Immature natural killer cell (primary cell): ENCODE measurements at regions not wholly inside any gene's neighbourhood (a gene's known extent, or its start where the extent isn't known, plus 50 kb on each side); places are given as distances from the start of the nearest gene placed in this dataset.
"Not testable (repeated sequence)": the region's sequence is repeated elsewhere in the genome, so short reads cannot be mapped to it uniquely, and the experiment has no call there.

ENCODE experiments used
- DNase-seq, 3 donors: peaks; one replicate each; pipeline ENCODE4 v3.0.0; 2022; ENCODE audit warnings: mixed read lengths in 1 of 3
- H3K27ac Mint-ChIP-seq, 6 donors: one replicate each; pipeline ENCODE4 v1.8.0; 2020; ENCODE audit warnings: mixed read lengths in 6 of 6, mild to moderate bottlenecking in 5 of 6, inconsistent platforms in 4 of 6, moderate library complexity in 3 of 6
- H3K27me3 Mint-ChIP-seq, 3 donors: one replicate each; pipeline ENCODE4 v1.8.0; 2020 to 2021; ENCODE audit warnings: low read depth in 3 of 3, mild to moderate bottlenecking in 3 of 3, mixed read lengths in 3 of 3, moderate library complexity in 3 of 3, inconsistent platforms in 1 of 3
- H3K36me3 Mint-ChIP-seq, 3 donors: one replicate each; pipeline ENCODE4 v1.8.0; 2020; ENCODE audit warnings: mixed read lengths in 3 of 3, inconsistent platforms in 2 of 3, mild to moderate bottlenecking in 2 of 3
- H3K4me1 Mint-ChIP-seq, 2 donors: one replicate each; pipeline ENCODE4 v1.8.0; 2020; ENCODE audit warnings: inconsistent platforms in 2 of 2, mild to moderate bottlenecking in 2 of 2, mixed read lengths in 2 of 2, moderate library complexity in 1 of 2
- H3K4me3 Mint-ChIP-seq, 5 donors: one replicate each; pipeline ENCODE4 v1.8.0; 2020; ENCODE audit warnings: mild to moderate bottlenecking in 5 of 5, mixed read lengths in 5 of 5, inconsistent platforms in 3 of 5, moderate library complexity in 3 of 5
- H3K9me3 Mint-ChIP-seq, 6 donors: one replicate each; pipeline ENCODE4 v1.8.0; 2020; ENCODE audit warnings: mild to moderate bottlenecking in 6 of 6, mixed read lengths in 6 of 6, inconsistent platforms in 4 of 6, moderate library complexity in 3 of 6

DNA sequence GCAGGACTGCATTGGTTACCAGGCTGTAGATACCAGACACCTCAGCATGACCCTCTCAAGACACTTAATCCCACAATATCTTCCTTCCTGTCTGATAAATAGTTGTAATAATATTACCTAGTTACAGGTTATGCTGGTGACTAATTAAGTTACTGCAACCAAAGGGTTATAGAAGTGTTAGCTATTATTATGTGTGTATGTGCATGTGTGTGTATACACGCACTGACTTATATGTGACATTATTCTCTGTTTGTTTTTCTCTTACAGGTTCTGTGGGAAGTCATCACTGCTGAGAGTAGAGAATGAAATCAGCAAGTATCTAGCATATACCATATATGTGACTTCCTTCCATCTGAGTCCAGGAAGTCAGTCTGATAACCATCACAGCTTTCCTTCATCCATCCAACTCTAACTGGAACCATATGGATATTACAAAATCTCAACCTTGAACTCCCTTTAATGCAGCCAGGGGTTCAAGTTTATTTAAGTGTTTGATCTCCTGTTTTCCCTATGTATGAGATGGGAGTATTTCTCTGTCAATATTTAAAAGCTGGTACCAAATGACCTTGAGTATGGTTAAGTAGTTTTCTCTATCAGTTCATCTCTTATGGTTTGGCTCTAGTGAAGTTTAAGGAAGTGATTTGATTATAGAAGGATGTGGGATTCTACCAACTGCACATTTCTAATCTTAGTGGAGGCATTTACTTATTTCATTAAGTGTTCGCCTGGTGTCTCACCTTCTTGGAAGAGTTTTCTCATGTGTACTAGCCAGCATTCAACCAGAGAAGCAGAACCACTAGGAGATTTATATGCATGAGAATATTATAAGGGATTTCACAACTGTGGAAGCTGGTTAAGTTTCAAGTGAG, 313.2 kb downstream of the HIVEP2 start:
- no peaks in the 10 kb centered on the region for H3K36me3 Mint-ChIP-seq
- no peak for DNase-seq
- H3K9me3 Mint-ChIP-seq: no peaks in the 10 kb centered on the region
- H3K27ac Mint-ChIP-seq: no peak overlapping the region
- H3K4me1 Mint-ChIP-seq: no peaks in the 10 kb centered on the region
- no peaks in the 10 kb centered on the region for H3K27me3 Mint-ChIP-seq
- H3K4me3 Mint-ChIP-seq: no peak overlapping the region

- H3K36me3 Mint-ChIP-seq: no peaks in the 10 kb centered on the region
- DNase-seq: no peak
- no peaks in the 10 kb centered on the region for H3K4me1 Mint-ChIP-seq
- H3K4me3 Mint-ChIP-seq: no peak overlapping the region
- no peaks in the 10 kb centered on the region for H3K9me3 Mint-ChIP-seq
- peaks cover 0 to 2% (median 0%) of the 10 kb centered on the region in 3 donors for H3K27me3 Mint-ChIP-seq
- no peak overlapping the region for H3K27ac Mint-ChIP-seq
Observed at GRCh38 chr6:142633317-142633716, 311.7 kb downstream of the HIVEP2 start.

- H3K27me3 Mint-ChIP-seq: peaks cover 0 to 2% (median 2%) of the 10 kb centered on the region in 3 donors
- DNase-seq: no peak
- H3K27ac Mint-ChIP-seq: no peak overlapping the region
- H3K9me3 Mint-ChIP-seq: no peaks in the 10 kb centered on the region
- H3K36me3 Mint-ChIP-seq: no peaks in the 10 kb centered on the region
- H3K4me1 Mint-ChIP-seq: no peaks in the 10 kb centered on the region
- H3K4me3 Mint-ChIP-seq: no peak overlapping the region
Observed at GRCh38 chr6:142635130-142635529, 309.8 kb downstream of the HIVEP2 start.

DNA sequence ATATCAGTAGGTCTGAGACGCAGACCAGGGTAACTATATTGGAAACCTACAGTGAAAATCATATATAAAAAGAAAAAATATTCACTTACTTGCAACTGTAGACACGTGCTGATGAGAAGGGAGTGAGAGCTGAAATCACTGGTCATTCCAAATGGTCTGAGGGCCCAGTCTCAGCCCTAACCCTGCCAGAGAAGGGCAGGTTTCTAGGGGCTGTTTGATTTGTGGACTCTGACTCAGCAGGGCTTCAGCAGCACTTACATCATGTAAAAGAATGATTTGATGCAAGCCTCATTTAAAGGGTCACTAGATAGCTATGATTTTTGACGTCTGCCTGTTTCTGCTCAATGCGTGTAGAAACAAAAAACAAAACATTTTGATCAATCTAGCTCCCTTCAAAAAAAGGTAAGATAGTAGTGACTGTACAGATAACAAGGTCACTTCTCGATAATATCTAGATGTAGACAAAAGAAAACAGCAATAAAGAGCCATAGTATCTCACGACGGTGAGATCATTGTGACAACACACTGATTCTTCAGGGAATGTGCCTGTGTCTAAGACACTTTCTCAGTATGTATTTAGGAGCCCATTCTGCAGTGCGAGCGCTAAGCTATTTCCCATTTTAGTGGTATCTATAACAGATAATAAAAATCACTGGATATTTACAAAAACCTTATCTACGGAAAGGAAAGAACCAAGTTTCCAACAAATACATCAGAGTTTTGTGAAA, 307.2 kb downstream of the HIVEP2 start:
- H3K27me3 Mint-ChIP-seq: peaks cover 0 to 2% (median 2%) of the 10 kb centered on the region in 3 donors
- no peak overlapping the region for H3K4me3 Mint-ChIP-seq
- no peak for DNase-seq
- H3K36me3 Mint-ChIP-seq: no peaks in the 10 kb centered on the region
- no peaks in the 10 kb centered on the region for H3K9me3 Mint-ChIP-seq
- no peak overlapping the region for H3K27ac Mint-ChIP-seq
- H3K4me1 Mint-ChIP-seq: no peaks in the 10 kb centered on the region

GRCh38 chr6:142642651-142643050, 302.3 kb downstream of the HIVEP2 start:
- Mint-ChIP-seq H3K27me3 (peaks cover 0 to 2% (median 2%) of the 10 kb centered on the region in 3 donors), H3K4me3 (no peak overlapping the region), H3K36me3 (no peaks in the 10 kb centered on the region), H3K9me3 (no peaks in the 10 kb centered on the region), H3K27ac (no peak overlapping the region), H3K4me1 (no peaks in the 10 kb centered on the region)
- no peak for DNase-seq

- peaks cover 0 to 2% (median under 1%) of the 10 kb centered on the region in 3 donors for H3K27me3 Mint-ChIP-seq
- H3K9me3 Mint-ChIP-seq: no peaks in the 10 kb centered on the region
- no peak overlapping the region for H3K4me3 Mint-ChIP-seq
- no peak for DNase-seq
- H3K36me3 Mint-ChIP-seq: no peaks in the 10 kb centered on the region
- H3K27ac Mint-ChIP-seq: no peak overlapping the region
- no peaks in the 10 kb centered on the region for H3K4me1 Mint-ChIP-seq
Observed at GRCh38 chr6:142644866-142645265, 300.1 kb downstream of the HIVEP2 start.

- H3K4me1 Mint-ChIP-seq: no peaks in the 10 kb centered on the region
- H3K27ac Mint-ChIP-seq: no peak overlapping the region
- no peaks in the 10 kb centered on the region for H3K36me3 Mint-ChIP-seq
- H3K9me3 Mint-ChIP-seq: no peaks in the 10 kb centered on the region
- no peak for DNase-seq
- H3K27me3 Mint-ChIP-seq: peaks cover 0 to 3% (median 2%) of the 10 kb centered on the region in 3 donors
- no peak overlapping the region for H3K4me3 Mint-ChIP-seq
Observed at GRCh38 chr6:142645663-142646062, 299.3 kb downstream of the HIVEP2 start.

GRCh38 chr6:142647449-142648035, 297.4 kb downstream of the HIVEP2 start:
- Mint-ChIP-seq H3K27me3 (peaks cover 0 to 3% (median 2%) of the 10 kb centered on the region in 3 donors), H3K27ac (no peak overlapping the region), H3K9me3 (no peaks in the 10 kb centered on the region), H3K4me3 (no peak overlapping the region), H3K4me1 (no peaks in the 10 kb centered on the region), H3K36me3 (no peaks in the 10 kb centered on the region)
- no peak for DNase-seq

GRCh38 chr6:142648036-142648451, 296.9 kb downstream of the HIVEP2 start:
- Mint-ChIP-seq H3K27ac (no peak overlapping the region), H3K36me3 (no peaks in the 10 kb centered on the region), H3K9me3 (no peaks in the 10 kb centered on the region), H3K27me3 (peaks cover 0 to 3% (median 2%) of the 10 kb centered on the region in 3 donors), H3K4me3 (no peak overlapping the region), H3K4me1 (no peaks in the 10 kb centered on the region)
- no peak for DNase-seq

DNA sequence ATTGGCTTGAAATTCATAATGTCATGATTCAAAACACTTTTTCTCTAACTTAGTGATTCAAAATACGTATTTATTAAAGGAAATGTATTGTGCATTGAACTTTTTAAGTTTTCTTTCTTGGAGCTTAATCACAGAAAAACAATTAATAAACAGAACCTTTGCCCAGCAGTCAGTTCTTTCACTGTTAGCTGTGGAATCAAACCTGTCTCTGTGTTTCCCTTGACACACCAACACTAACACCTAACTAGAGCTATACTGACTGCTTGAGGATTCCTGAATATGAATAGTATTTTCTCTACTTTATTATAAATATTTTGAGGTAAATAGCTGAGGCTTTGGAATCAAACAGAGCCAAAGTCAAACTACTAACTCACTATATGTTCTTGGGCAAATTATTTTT, 296.4 kb downstream of the HIVEP2 start:
- Mint-ChIP-seq H3K27ac (no peak overlapping the region), H3K27me3 (peaks cover 0 to 3% (median 2%) of the 10 kb centered on the region in 3 donors), H3K4me1 (no peaks in the 10 kb centered on the region), H3K4me3 (no peak overlapping the region), H3K9me3 (no peaks in the 10 kb centered on the region), H3K36me3 (no peaks in the 10 kb centered on the region)
- no peak for DNase-seq

DNA sequence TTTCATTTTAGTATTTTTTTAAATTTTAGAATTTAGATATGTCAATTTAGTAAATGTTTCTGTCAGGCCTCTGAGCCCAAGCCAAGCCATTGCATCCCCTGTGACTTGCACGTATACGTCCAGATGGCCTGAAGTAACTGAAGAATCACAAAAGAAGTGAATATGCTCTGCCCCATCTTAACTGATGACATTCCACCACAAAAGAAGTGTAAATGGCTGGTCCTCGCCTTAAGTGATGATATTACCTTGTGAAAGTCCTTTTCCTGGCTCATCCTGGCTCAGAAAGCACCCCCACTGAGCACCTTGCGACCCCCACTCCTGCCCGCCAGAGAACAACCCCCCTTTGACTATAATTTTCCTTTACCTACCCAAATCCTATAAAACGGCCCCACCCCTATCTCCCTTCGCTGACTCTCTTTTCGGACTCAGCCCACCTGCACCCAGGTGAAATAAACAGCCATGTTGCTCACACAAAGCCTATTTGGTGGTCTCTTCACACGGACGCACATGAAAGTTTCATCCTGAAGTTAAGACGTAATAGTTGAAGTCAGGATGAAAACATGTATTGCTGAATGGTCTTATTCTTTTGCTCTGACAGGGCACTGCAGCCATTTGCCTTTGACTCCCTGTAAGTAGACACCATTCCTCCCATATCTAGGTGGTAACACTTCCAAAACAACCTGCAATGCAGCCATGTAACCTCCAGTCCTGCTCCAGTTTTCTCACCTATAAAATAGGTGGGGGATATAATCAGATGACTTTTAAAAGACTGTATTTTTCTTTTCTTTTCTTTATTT, 295.3 kb downstream of the HIVEP2 start:
- not testable (repeated sequence) for H3K4me3 Mint-ChIP-seq, H3K9me3 Mint-ChIP-seq, H3K27ac Mint-ChIP-seq, H3K36me3 Mint-ChIP-seq, H3K4me1 Mint-ChIP-seq, DNase-seq, H3K27me3 Mint-ChIP-seq

GRCh38 chr6:142651384-142651783, 293.6 kb downstream of the HIVEP2 start:
- no peaks in the 10 kb centered on the region for H3K9me3 Mint-ChIP-seq
- no peak overlapping the region for H3K27ac Mint-ChIP-seq
- DNase-seq: no peak
- peaks cover 0 to 3% (median 2%) of the 10 kb centered on the region in 3 donors for H3K27me3 Mint-ChIP-seq
- no peak overlapping the region for H3K4me3 Mint-ChIP-seq
- H3K36me3 Mint-ChIP-seq: no peaks in the 10 kb centered on the region
- no peaks in the 10 kb centered on the region for H3K4me1 Mint-ChIP-seq

GRCh38 chr6:142653710-142654420, 291.1 kb downstream of the HIVEP2 start:
- Mint-ChIP-seq H3K9me3 (no peaks in the 10 kb centered on the region), H3K4me1 (no peaks in the 10 kb centered on the region), H3K27ac (no peak overlapping the region), H3K27me3 (peaks cover 0 to 6% (median 3%) of the 10 kb centered on the region in 3 donors), H3K36me3 (no peaks in the 10 kb centered on the region), H3K4me3 (no peak overlapping the region)
- no peak for DNase-seq
